GM21723 (cell line): ENCODE measurements at regions not wholly inside any gene's neighbourhood (a gene's known extent, or its start where the extent isn't known, plus 50 kb on each side); places are given as distances from the start of the nearest gene placed in this dataset.
"Not testable (repeated sequence)": the region's sequence is repeated elsewhere in the genome, so short reads cannot be mapped to it uniquely, and the experiment has no call there.

Experiments used
- ATAC-seq: cut with Tn5 transposase; IDR thresholded peaks from one replicate; pipeline ENCODE4 v1.9.1; 2021; ENCODE audit warnings: mild to moderate bottlenecking, moderate library complexity; ENCODE audit not compliant: unreplicated experiment

GRCh38 chr1:8171751-8172464 lies 145.8 kb upstream of the ERRFI1 start:
- no peak for ATAC-seq

DNA sequence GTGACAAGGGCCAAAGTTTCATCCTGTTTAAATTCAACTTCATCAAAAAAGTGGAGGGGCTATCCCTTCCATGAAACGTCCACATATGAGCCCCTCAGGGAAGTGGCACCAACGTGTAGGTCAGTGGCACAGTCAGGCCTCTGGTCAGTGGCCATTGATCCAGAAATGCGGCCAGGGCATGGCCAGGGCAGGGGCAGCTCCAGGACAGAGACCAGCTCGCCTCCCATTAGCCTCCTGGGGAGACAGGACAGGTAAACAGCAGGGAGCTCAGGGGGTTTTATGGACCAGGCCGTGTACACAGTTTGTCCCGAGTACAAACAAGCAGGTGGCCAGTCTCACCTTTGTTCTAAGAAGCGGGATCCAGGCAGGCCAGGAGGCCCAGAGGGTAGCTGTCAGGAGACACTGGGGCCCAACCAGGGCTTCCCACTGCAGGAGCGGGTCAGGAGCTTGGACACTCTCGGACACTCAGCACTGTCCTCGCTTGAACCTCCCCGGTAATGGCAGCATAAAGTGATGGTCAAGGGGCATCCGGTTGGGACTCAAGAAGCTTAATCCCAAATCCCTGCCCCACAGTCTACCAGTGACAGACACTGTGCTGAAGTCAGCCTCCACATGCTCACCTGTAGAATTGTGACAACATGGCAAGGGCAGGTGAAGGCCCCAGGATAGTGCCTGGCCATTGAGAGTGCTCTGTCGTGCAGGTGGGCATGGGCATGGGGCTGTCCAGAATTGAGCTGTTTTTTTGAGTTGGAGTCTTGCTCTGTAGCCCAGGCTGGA lies 144.1 kb upstream of the ERRFI1 start:
- no peak for ATAC-seq

DNA sequence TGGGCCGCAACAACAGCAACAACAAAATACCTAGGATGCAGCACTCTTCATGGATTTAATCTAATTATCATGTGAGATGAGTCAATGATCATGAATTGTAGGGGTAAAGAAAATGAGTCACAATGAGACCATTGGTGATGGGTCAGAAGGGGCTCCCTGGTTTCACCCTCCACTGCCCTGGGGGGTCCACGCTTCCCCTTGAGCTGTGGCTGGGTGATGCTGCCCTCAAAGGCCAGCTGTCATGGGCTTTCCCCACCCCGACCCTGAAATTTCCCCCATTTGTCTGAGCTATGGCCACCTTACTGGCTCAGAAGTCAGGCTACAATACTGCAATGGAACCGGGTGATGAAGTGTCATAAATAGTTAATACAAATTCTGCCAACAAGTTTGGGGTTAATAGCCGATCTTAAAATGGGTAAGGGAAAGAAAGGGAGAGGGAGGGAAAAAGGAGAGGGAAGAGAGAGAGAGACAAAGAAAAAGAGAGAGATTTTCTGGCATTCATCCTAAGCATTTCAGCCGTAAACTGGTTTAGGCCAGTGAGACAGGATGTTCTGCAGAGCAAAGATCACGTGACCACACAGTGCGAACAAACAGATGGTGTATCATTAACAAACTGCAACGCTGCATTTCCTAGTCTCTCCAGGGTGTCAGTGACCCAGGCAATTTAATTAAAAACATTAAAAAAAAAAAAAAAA lies 143.4 kb upstream of the ERRFI1 start:
- no peak for ATAC-seq

DNA sequence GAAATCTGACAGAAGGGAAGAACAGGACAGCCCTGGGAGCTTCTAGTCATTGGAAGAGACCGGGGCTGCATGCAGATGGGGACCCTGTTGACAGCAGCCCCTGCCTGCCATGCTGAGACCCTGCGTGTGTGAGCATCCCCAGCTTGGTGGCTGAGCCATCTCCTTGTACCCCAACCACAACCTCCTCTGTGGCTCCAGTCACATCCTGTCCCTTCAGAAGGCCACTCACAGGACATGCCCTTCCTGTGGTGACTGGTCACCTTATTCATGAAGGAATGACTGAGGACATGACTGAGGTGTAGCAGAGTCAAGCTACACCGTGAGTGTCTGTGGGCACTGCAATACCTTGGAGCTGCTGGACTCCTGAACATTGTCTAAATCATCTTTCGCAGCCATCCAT lies 141.8 kb upstream of the ERRFI1 start:
- no peak for ATAC-seq

GRCh38 chr1:8166406-8166805 lies 140.3 kb upstream of the ERRFI1 start:
- ATAC-seq = no peak

- no peak for ATAC-seq
Measured at GRCh38 chr1:8165595-8166360, 139.7 kb upstream of the ERRFI1 start.

GRCh38 chr1:8164670-8165069 lies 138.6 kb upstream of the ERRFI1 start:
- no peak for ATAC-seq

DNA sequence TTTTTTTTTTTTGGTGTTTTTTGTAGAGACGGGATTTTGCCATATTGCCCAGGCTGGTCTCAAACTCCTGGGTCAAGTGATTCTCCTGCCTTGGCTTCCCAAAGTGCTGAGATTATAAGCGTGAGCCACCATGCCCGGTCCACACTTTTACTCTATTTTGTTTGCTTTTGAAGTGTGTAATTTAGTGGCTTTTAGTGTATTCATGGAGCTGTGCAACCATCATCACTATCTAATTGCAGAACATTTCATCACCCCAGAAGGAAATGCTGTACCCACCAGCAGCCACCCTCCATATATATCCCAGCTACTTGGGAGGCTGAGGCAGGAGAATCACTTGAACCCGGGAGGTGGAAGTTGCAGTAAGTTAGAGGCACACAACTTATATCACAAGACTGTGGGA lies 136.9 kb upstream of the ERRFI1 start:
- ATAC-seq = no peak

- no peak for ATAC-seq
Measured at GRCh38 chr1:8162168-8162567, 136.1 kb upstream of the ERRFI1 start.

- no peak for ATAC-seq
Measured at GRCh38 chr1:8161546-8162105, 135.5 kb upstream of the ERRFI1 start.

DNA sequence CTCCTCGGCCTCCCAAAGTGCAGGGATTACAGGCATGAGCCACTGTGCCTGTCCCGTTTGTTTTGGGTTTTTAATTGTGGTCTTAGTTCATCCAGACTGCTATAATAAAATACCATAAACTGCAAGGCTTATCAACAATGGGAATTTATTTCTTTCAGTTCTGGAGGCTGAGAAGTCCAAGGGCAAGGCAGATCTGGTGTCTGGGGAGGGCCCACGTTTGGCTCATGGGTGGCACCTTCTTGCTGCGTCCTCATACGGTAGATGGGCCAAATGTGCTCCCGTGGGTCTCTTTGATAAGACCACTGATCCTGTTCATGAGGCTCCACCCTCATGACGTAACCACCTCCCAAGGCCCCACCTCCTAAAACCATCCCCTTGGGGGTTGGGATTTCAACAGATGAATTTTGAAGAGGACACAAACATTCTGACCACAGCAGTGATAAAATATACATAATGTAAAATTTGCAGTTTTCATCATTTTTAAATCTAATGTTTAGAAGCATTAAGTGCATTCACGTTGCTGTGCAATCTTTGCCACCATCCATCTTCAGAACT lies 133.4 kb upstream of the ERRFI1 start:
- ATAC-seq = no peak

GRCh38 chr1:8158995-8159394 lies 132.9 kb upstream of the ERRFI1 start:
- ATAC-seq = no peak

- no peak for ATAC-seq
Measured at GRCh38 chr1:8157765-8158164, 131.7 kb upstream of the ERRFI1 start.

DNA sequence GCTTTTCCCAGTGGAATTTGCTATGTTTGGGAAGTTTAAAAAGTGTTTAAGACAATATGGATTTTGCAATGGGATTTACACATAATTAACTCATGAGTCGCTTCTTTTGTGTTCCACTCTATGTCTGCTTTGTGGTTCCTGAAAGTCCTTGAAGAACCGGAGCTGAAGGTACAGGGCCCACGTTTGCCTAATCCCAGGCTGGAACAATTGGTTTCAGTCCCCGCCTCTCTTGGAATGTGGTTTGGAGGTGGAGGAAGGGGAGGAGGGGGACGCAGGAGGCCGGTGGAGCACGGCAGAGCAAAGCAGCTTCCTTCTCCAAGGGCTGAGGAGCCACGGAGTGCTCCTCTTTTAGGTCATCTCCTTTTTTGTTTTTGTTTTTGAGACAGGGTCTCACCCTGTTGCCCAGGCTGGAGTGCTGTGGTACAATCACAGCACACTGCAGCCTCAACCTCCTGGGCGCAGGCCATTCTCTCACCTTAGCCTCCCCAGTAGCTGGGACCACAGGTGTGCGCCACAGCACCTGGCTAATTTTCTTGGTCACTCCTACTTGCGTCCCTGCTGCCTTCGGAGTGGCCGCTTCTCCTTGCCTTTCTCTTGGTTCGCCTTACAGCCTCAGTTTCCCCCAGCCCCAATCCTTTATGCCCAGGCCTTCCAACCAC lies 129.5 kb upstream of the ERRFI1 start:
- ATAC-seq = no peak

DNA sequence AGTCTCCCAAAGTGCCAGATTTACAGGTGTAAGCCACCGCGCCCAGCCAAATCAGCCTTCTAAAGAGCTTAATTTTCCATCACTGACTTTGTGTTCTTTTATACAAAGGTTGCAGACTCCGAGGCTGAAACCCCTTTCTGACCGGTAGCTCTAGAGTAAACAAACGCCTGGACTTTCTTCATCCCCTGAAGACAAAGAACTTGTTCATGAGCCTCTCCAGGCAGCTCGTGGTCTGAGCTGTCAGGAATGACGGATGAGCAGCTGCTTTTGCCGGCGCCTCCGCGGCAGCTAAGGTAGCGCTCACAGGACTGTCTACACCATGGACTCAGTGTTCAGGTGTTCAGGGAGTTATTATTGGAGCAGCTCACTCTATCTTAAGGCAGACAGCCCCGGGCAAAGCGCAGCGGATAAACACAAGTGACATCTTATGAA lies 128.5 kb upstream of the ERRFI1 start:
- no peak for ATAC-seq

- ATAC-seq = no peak
Measured at GRCh38 chr1:8153961-8154360, 127.9 kb upstream of the ERRFI1 start.

DNA sequence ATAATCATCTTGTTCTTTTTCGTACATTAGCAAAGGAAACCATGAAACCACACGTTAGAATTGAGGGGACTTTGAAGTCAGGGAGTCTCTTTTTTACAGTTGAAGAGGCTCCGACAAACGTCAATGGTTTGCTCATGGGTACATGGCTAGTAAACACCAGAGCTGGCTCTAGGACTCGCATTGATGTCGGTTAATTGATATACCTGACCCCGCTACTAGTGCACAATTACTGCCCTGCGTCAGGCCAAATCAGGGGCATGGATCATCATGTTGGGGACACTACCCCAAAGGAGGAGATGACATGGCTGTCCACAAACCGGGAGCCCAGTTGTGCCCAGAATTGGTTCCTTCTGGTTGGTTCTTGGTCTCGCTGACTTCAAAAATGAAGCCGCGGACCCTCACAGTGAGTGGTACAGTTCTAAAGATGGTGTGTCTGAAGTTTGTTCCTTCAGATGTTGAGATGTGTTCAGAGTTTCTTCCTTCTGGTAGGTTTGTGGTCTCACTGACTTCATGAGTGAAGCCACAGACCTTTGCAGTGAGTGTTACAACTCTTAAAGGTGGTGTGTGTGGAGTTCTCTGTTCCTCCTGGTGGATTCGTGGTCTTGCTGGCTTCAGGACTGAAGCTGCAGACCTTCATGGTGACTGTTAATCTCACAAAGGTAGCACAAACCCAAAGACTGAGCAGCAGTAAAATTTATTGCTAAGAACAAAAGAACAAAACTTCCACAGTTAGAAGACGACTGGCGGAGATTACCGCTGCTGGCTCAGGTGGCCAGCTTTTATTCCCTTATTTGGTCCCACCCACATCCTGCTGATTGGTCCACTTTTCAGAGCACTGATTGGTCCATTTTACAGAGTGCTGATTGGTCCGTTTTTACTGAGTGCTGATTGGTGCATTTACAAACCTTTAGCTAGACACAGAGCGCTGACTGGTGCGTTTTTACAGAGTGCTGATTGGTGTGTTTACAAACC lies 126.9 kb upstream of the ERRFI1 start:
- no peak for ATAC-seq

- ATAC-seq = no peak
Measured at GRCh38 chr1:8151647-8152046, 125.5 kb upstream of the ERRFI1 start.

GRCh38 chr1:8149756-8150155 lies 123.6 kb upstream of the ERRFI1 start:
- ATAC-seq = not testable (repeated sequence)
